Right atrium auricular region (tissue), 2 donors: ENCODE measurements at regions not wholly inside any gene's neighbourhood (a gene's known extent, or its start where the extent isn't known, plus 50 kb on each side); places are given as distances from the start of the nearest gene placed in this dataset.

Experiments used
- DNase-seq: peaks from one replicate; pipeline ENCODE4 v3.0.0-alpha.2; 2019; ENCODE audit warnings: low spot score
- H3K27ac ChIP-seq, 2 donors: fragments of 200-600 bp; sonication (generic); 1 replicate in 1 of 2; 2 replicates in 1 of 2; pipeline ENCODE4 v1.5.1; 2016 to 2019
- H3K27me3 ChIP-seq, 2 donors: fragments of 200-600 bp; sonication (generic); one replicate each; pipeline versions ENCODE4 v1.5.1 to v1.6.0; 2017 to 2019
- H3K36me3 ChIP-seq: fragments of 200-600 bp; sonication (generic); one replicate; pipeline ENCODE4 v1.5.1; 2016
- H3K4me1 ChIP-seq, 2 donors: fragments of 200-600 bp; sonication (generic); one replicate each; pipeline versions ENCODE4 v1.5.1 to v1.6.0; 2017 to 2019
- H3K4me3 ChIP-seq, 2 donors: fragments of 200-600 bp; sonication (generic); 1 replicate in 1 of 2; 2 replicates in 1 of 2; pipeline ENCODE4 v1.5.1; 2017 to 2019; ENCODE audit warnings: mild to moderate bottlenecking in 1 of 2, moderate library complexity in 1 of 2
- H3K9me3 ChIP-seq, 2 donors: fragments of 200-600 bp; sonication (generic); one replicate each; pipeline ENCODE4 v1.5.1; 2019
- CTCF ChIP-seq, 2 donors: fragments of 200-600 bp; sonication (generic); IDR thresholded peaks; one replicate each; pipeline ENCODE4 v1.5.1; 2019; ENCODE audit warnings: antibody characterized with exemption in 2 of 2

- H3K27me3 ChIP-seq = no peaks in the 10 kb centered on the region
- H3K9me3 ChIP-seq = peaks cover 0 to 23% of the 10 kb centered on the region in 2 donors
- no peak for DNase-seq
- no peak overlapping the region for H3K4me3 ChIP-seq
- no peak overlapping the region for H3K27ac ChIP-seq
- H3K36me3 ChIP-seq = no peaks in the 10 kb centered on the region
- no peaks in the 10 kb centered on the region for H3K4me1 ChIP-seq
- no peak for TF ChIP-seq CTCF (IDR thresholded peaks at IDR 0.05)
Observed at GRCh38 chr3:193754719-193755118, 161.7 kb downstream of the OPA1 start.

- no peak overlapping the region for H3K4me3 ChIP-seq
- no peak for DNase-seq
- H3K4me1 ChIP-seq = no peaks in the 10 kb centered on the region
- no peaks in the 10 kb centered on the region for H3K36me3 ChIP-seq
- no peak for TF ChIP-seq CTCF (IDR thresholded peaks at IDR 0.05)
- H3K27me3 ChIP-seq = no peaks in the 10 kb centered on the region
- peaks cover 0 to 23% of the 10 kb centered on the region in 2 donors for H3K9me3 ChIP-seq
- H3K27ac ChIP-seq = no peak overlapping the region
Observed at GRCh38 chr3:193756536-193756935, 163.5 kb downstream of the OPA1 start.

GRCh38 chr3:193757457-193757856 lies 164.4 kb downstream of the OPA1 start:
- H3K27ac ChIP-seq = no peak overlapping the region
- H3K27me3 ChIP-seq = no peaks in the 10 kb centered on the region
- DNase-seq = no peak
- no peaks in the 10 kb centered on the region for H3K4me1 ChIP-seq
- H3K9me3 ChIP-seq = peaks cover 0 to 23% of the 10 kb centered on the region in 2 donors
- no peaks in the 10 kb centered on the region for H3K36me3 ChIP-seq
- TF ChIP-seq CTCF (IDR thresholded peaks at IDR 0.05) = no peak
- no peak overlapping the region for H3K4me3 ChIP-seq

- H3K9me3 ChIP-seq = peaks cover 0 to 8% of the 10 kb centered on the region in 2 donors
- no peaks in the 10 kb centered on the region for H3K27me3 ChIP-seq
- H3K4me1 ChIP-seq = no peaks in the 10 kb centered on the region
- H3K27ac ChIP-seq = no peak overlapping the region
- DNase-seq = no peak
- no peaks in the 10 kb centered on the region for H3K36me3 ChIP-seq
- H3K4me3 ChIP-seq = no peak overlapping the region
- no peak for TF ChIP-seq CTCF (IDR thresholded peaks at IDR 0.05)
Observed at GRCh38 chr3:193761969-193762368, 169.0 kb downstream of the OPA1 start.

GRCh38 chr3:193762657-193763056 lies 169.6 kb downstream of the OPA1 start:
- Histone ChIP-seq H3K9me3 (peaks cover 0 to 2% of the 10 kb centered on the region in 2 donors), H3K4me3 (no peak overlapping the region), H3K27ac (no peak overlapping the region), H3K4me1 (no peaks in the 10 kb centered on the region), H3K27me3 (no peaks in the 10 kb centered on the region), H3K36me3 (no peaks in the 10 kb centered on the region)
- no peak for TF ChIP-seq CTCF (IDR thresholded peaks at IDR 0.05)
- DNase-seq = no peak

- Histone ChIP-seq H3K27ac (no peak overlapping the region), H3K4me3 (no peak overlapping the region), H3K9me3 (no peaks in the 10 kb centered on the region), H3K4me1 (no peaks in the 10 kb centered on the region), H3K27me3 (no peaks in the 10 kb centered on the region), H3K36me3 (no peaks in the 10 kb centered on the region)
- DNase-seq = no peak
- no peak for TF ChIP-seq CTCF (IDR thresholded peaks at IDR 0.05)
Observed at GRCh38 chr3:193764959-193765358, 172.0 kb downstream of the OPA1 start.
